MCF 10A (cell line): ENCODE measurements at regions not wholly inside any gene's neighbourhood (a gene's known extent, or its start where the extent isn't known, plus 50 kb on each side); places are given as distances from the start of the nearest gene placed in this dataset.
"Not testable (repeated sequence)": the region's sequence is repeated elsewhere in the genome, so short reads cannot be mapped to it uniquely, and the experiment has no call there.

Experiments
- BruUV-seq: library from RNA; stranded (reverse); fragments of 400-500 nt; replicated peaks from 2 replicates; lab custom pipeline; 2021; lab: Mats Ljungman, UMichigan
- CTCF ChIA-PET: fragments of 300-600 bp; sonication (Branson Sonifier 250); formaldehyde crosslinking; extraction: SDS; loops from one replicate; lab custom pipeline; 2021; ENCODE audit warnings: antibody characterized with exemption, inconsistent platforms; lab: Yijun Ruan, JAX
- POLR2A ChIA-PET: fragments of 300-600, 350-650 bp; sonication (Branson Sonifier 250); formaldehyde crosslinking; extraction: SDS; loops from one replicate; lab custom pipeline; 2020; ENCODE audit warnings: antibody characterized with exemption, inconsistent platforms; lab: Yijun Ruan, JAX
- DNase-seq: peaks from one replicate; pipeline ENCODE4 v3.0.0-alpha.2; 2018; ENCODE audit not compliant: unreplicated experiment
- H3K27ac Mint-ChIP-seq: one replicate; pipeline ENCODE4 v1.8.0; 2022; ENCODE audit warnings: mild to moderate bottlenecking, low read depth, mixed read lengths; ENCODE audit not compliant: unreplicated experiment
- H3K27me3 Mint-ChIP-seq: one replicate; pipeline ENCODE4 v1.8.0; 2022; ENCODE audit warnings: mixed read lengths; ENCODE audit not compliant: insufficient read depth, unreplicated experiment
- H3K36me3 Mint-ChIP-seq: one replicate; pipeline ENCODE4 v1.8.0; 2022; ENCODE audit warnings: mild to moderate bottlenecking, moderate library complexity, mixed read lengths; ENCODE audit not compliant: insufficient read depth, unreplicated experiment
- H3K4me1 Mint-ChIP-seq: one replicate; pipeline ENCODE4 v1.8.0; 2022; ENCODE audit warnings: mixed read lengths; ENCODE audit not compliant: insufficient read depth, unreplicated experiment
- H3K4me3 Mint-ChIP-seq: one replicate; pipeline ENCODE4 v1.8.0; 2022; ENCODE audit warnings: mild to moderate bottlenecking, moderate library complexity, mixed read lengths; ENCODE audit not compliant: unreplicated experiment
- H3K9me3 Mint-ChIP-seq: one replicate; pipeline ENCODE4 v1.8.0; 2022; ENCODE audit warnings: mixed read lengths; ENCODE audit not compliant: unreplicated experiment
- intact Hi-C: fragments of 100-400 bp; cut with micrococcal nuclease; formaldehyde crosslinking; loops from 2 replicates; pipeline ENCODE4 v1.14.1; 2022
- TF ChIP-seq, protein P1 (sequence below): fragments of 200-600 bp; IDR thresholded peaks from one replicate; pipeline ENCODE4 v1.8.0; 2022; ENCODE audit warnings: antibody characterized with exemption, mild to moderate bottlenecking; ENCODE audit not compliant: unreplicated experiment

DNA sequence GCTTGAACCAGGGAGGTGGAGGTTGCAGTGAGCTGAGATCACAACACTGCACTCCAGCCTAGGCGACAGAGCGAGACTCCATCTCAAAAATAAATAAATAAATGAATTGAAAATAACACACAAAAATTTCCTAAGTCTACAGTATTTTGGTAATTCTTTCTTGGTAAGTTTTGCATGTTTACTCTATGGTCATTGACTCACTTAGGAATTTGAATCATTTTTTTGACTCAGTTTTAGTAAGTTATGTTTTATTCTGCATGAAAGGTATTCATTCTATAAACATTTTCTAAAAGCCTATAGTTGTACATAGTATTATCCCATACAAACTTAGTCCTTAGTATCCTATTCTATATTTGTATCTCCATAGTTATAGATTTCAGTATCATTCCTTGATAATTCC lies 772.9 kb upstream of the SLIT2 start:
- Mint-ChIP-seq H3K4me1 (no peaks in the 10 kb centered on the region), H3K4me3 (no peak overlapping the region), H3K9me3 (no peaks in the 10 kb centered on the region), H3K36me3 (no peaks in the 10 kb centered on the region), H3K27me3 (no peaks in the 10 kb centered on the region), H3K27ac (no peak overlapping the region)
- DNase-seq: no peak
- CTCF ChIA-PET: no interaction called here
- POLR2A ChIA-PET: no interaction called here
- intact Hi-C loops: no loop called here
- no TSS peak for BruUV-seq
- TF ChIP-seq, protein P1, sequence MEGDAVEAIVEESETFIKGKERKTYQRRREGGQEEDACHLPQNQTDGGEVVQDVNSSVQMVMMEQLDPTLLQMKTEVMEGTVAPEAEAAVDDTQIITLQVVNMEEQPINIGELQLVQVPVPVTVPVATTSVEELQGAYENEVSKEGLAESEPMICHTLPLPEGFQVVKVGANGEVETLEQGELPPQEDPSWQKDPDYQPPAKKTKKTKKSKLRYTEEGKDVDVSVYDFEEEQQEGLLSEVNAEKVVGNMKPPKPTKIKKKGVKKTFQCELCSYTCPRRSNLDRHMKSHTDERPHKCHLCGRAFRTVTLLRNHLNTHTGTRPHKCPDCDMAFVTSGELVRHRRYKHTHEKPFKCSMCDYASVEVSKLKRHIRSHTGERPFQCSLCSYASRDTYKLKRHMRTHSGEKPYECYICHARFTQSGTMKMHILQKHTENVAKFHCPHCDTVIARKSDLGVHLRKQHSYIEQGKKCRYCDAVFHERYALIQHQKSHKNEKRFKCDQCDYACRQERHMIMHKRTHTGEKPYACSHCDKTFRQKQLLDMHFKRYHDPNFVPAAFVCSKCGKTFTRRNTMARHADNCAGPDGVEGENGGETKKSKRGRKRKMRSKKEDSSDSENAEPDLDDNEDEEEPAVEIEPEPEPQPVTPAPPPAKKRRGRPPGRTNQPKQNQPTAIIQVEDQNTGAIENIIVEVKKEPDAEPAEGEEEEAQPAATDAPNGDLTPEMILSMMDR: no peak

DNA sequence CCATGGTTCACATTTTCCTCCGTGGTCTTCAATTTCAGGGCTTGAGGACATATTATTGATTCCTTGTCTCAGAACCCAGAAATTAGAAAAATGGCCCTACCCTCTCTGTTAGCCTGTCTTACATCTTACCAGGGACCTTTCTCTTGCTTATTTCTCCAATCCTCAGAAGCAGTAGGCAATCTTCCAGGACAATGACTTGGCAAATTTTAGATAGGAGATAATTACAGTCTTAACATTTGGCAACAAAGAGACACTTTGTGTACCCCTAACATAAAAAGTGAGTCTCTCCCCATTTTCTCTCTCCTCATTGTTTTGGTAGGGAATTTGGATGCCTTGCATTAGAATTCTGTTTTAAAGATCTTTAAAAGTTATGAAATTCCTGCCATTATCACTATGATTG lies 778.1 kb upstream of the SLIT2 start:
- intact Hi-C loops: no loop called here
- no peak for DNase-seq
- H3K36me3 Mint-ChIP-seq: no peaks in the 10 kb centered on the region
- H3K9me3 Mint-ChIP-seq: no peaks in the 10 kb centered on the region
- ChIA-PET CTCF (no interaction called here), POLR2A (interaction anchor here (0.7 kb wide), 1 partner anchor 254 kb away, joined by 4 read pairs; no protein-coding TSS in a partner anchor)
- BruUV-seq: no TSS peak
- TF ChIP-seq, protein P1: no peak
- H3K4me1 Mint-ChIP-seq: no peaks in the 10 kb centered on the region
- H3K4me3 Mint-ChIP-seq: no peak overlapping the region
- no peak overlapping the region for H3K27ac Mint-ChIP-seq
- no peaks in the 10 kb centered on the region for H3K27me3 Mint-ChIP-seq

DNA sequence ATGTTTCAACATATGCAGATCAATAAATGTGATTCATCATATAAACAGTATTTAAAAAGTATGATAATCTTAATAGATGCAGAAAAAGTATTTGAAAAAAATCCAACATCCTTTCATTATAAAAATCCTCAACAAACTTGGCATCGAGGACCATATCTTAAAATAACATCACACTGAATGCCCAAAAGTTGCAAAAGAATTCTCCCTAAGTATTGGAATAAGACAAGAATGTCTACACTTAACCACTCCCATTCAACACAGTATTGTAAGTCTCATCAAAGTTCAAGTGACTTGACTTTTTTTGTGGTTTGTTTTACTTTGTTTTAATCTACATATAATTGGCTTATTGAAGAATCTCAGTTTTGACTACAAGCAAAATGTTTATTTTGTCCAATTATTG lies 779.0 kb upstream of the SLIT2 start:
- Mint-ChIP-seq H3K36me3 (no peaks in the 10 kb centered on the region), H3K27me3 (no peaks in the 10 kb centered on the region), H3K9me3 (no peaks in the 10 kb centered on the region), H3K4me1 (no peaks in the 10 kb centered on the region), H3K4me3 (no peak overlapping the region), H3K27ac (no peak overlapping the region)
- TF ChIP-seq, protein P1: no peak
- no peak for DNase-seq
- ChIA-PET CTCF (no interaction called here), POLR2A (interaction anchor here (0.7 kb wide), 1 partner anchor 255 kb away, joined by 4 read pairs; no protein-coding TSS in a partner anchor)
- no TSS peak for BruUV-seq
- intact Hi-C loops: no loop called here

DNA sequence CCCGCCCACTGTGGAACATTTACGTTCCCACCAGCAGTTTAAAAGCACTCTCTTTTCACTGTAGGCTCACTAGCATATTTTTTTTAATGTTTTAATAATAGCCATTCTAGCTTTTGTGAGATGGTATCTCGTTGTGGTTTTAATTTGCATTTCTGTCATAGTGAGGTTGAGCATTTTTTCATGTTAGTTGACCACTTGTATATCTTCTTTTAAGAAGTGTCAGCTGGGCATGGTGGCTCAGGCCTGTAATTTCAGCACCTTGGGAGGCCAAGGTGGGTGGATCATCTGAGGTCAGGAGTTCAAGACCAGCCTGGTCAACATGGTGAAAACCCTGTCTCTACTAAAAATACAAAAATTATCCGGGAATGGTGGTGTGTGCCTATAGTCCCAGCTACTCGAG lies 781.7 kb upstream of the SLIT2 start:
- intact Hi-C loops, H3K27me3 Mint-ChIP-seq, H3K4me1 Mint-ChIP-seq, BruUV-seq, DNase-seq, H3K4me3 Mint-ChIP-seq, H3K27ac Mint-ChIP-seq, POLR2A ChIA-PET, H3K36me3 Mint-ChIP-seq, H3K9me3 Mint-ChIP-seq: not testable (repeated sequence)
- CTCF ChIA-PET: interaction anchor here (0.7 kb wide), 2 partner anchors 768 to 828 kb away, joined by 3 read pairs; no protein-coding TSS in a partner anchor

DNA sequence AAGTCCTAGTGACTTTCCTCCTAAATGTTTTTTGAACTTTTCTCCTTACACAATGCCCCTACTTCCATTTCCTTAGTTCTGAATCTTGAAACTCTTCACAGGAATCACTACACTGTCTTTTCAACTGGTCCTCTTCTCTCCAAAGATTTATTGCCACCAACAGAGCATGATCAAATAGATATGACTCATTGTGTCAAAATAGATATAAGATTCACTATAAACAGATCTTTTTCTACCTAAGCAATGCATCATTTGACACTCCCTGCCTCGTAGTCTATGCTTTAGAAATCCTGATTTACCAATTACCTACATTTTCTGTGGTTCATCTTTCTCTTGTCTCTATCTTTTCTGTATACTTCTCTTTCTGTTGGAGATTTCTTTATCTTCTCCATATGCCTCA lies 789.6 kb upstream of the SLIT2 start:
- ChIA-PET POLR2A (no interaction called here), CTCF (no interaction called here)
- H3K27me3 Mint-ChIP-seq: no peaks in the 10 kb centered on the region
- TF ChIP-seq, protein P1: no peak
- H3K4me1 Mint-ChIP-seq: no peaks in the 10 kb centered on the region
- H3K9me3 Mint-ChIP-seq: no peaks in the 10 kb centered on the region
- H3K27ac Mint-ChIP-seq: no peak overlapping the region
- no peak for DNase-seq
- H3K36me3 Mint-ChIP-seq: no peaks in the 10 kb centered on the region
- intact Hi-C loops: no loop called here
- no peak overlapping the region for H3K4me3 Mint-ChIP-seq
- no TSS peak for BruUV-seq
